Ectodermal cell (in vitro differentiated cells): ENCODE measurements at regions not wholly inside any gene's neighbourhood (a gene's known extent, or its start where the extent isn't known, plus 50 kb on each side); places are given as distances from the start of the nearest gene placed in this dataset.

Experiments
- H3K27ac ChIP-seq: 2 replicates; pipeline ENCODE4 v1.7.0; 2013; ENCODE audit warnings: mild to moderate bottlenecking, low read depth, low read length; ENCODE audit not compliant: insufficient read depth, poor library complexity, severe bottlenecking
- H3K27me3 ChIP-seq: 2 replicates; pipeline ENCODE4 v1.7.0; 2013; ENCODE audit warnings: mild to moderate bottlenecking, low read length; ENCODE audit not compliant: insufficient read depth, control insufficient read depth, poor library complexity, severe bottlenecking
- H3K36me3 ChIP-seq: one replicate; pipeline ENCODE4 v1.7.0; 2013; ENCODE audit warnings: low read length; ENCODE audit not compliant: control insufficient read depth, insufficient read depth
- H3K4me1 ChIP-seq: one replicate; pipeline ENCODE4 v1.7.0; 2013; ENCODE audit warnings: low read length; ENCODE audit not compliant: control insufficient read depth, insufficient read depth
- H3K4me3 ChIP-seq: 2 replicates; pipeline ENCODE4 v1.7.0; 2013; ENCODE audit warnings: low read depth, low read length, control low read depth; ENCODE audit not compliant: insufficient read depth
- H3K9me3 ChIP-seq: 2 replicates; pipeline ENCODE4 v1.7.0; 2013; ENCODE audit warnings: mild to moderate bottlenecking, low read length, moderate library complexity; ENCODE audit not compliant: control insufficient read depth
- WGBS, 2 experiments: methylation state at CpG; one replicate each; pipeline ENCODE4 v1.1.7; 2013; ENCODE audit warnings: missing lambda C conversion rate in 2 of 2; 5-methylcytosine and 5-hydroxymethylcytosine counted together

DNA sequence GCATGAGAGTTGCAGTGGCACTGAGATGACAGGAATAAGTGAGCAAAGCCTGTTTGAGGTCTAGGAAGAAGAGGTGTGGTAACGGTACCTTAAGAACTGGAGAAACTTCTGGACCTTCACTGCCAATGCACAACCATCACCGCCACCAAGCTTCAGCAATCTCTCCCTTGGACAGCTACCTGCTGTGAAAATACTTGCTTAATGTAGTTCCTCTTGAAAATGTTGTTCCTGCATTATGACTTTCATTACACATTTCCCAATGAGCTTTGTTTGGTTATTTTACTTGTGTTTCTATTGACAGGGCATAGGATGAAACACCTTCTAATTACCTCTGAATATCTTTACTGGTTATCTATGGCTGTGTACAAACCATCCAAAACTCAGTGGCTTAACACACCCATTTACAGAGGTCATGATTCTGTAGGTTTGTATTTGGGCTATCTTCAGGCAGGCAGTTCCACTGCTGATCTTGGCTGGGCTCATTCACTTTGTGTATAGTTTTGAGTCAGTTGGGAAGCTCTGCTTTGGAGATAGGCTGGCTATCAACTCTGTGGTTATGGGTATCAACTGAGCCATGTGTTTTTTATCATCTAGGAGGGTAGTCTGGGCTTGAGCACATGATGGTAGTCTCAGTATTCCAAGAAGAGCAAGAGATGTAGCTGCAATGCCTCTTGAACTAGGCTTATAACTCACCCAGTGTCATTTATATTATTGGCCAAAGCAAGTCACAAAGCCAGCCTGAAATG, 149.4 kb downstream of the ELAVL4 start:
- H3K9me3 ChIP-seq, result no peaks in the 10 kb centered on the region
- 67 to 82% methylated on average over 2 of the region's 2 CpGs for WGBS, 2 experiments
- no peaks in the 10 kb centered on the region for H3K27me3 ChIP-seq
- no peak overlapping the region for H3K4me3 ChIP-seq
- H3K36me3 ChIP-seq, result no peaks in the 10 kb centered on the region
- H3K27ac ChIP-seq, result no peak overlapping the region
- H3K4me1 ChIP-seq, result no peaks in the 10 kb centered on the region

GRCh38 chr1:50257029-50257428, 148.3 kb downstream of the ELAVL4 start:
- Histone ChIP-seq H3K4me1 (peaks cover 1% of the 10 kb centered on the region), H3K27ac (no peak overlapping the region), H3K9me3 (no peaks in the 10 kb centered on the region), H3K27me3 (no peaks in the 10 kb centered on the region), H3K36me3 (no peaks in the 10 kb centered on the region), H3K4me3 (no peak overlapping the region)
- WGBS, 2 experiments, result 75% methylated on average over 1 of the region's 1 CpG; no CpG with 5 or more reads in 1 of the 2 experiments
